Fibroblast of skin of scalp (primary cell): ENCODE measurements at regions not wholly inside any gene's neighbourhood (a gene's known extent, or its start where the extent isn't known, plus 50 kb on each side); places are given as distances from the start of the nearest gene placed in this dataset.
"Not testable (repeated sequence)": the region's sequence is repeated elsewhere in the genome, so short reads cannot be mapped to it uniquely, and the experiment has no call there.

ENCODE experiments used
- DNase-seq: peaks from one replicate; pipeline ENCODE4 v3.0.0-alpha.2; 2013

- DNase-seq, result no peak
These were observed 124.0 kb upstream of the NCAM2 start for GRCh38 chr21:20874202-20874601.

- peak; percentile 22 for DNase-seq
These were observed 122.5 kb upstream of the NCAM2 start for GRCh38 chr21:20875742-20876141.

GRCh38 chr21:20877976-20878375 lies 120.2 kb upstream of the NCAM2 start:
- DNase-seq, result no peak

GRCh38 chr21:20882462-20883407 lies 115.5 kb upstream of the NCAM2 start:
- peak; percentile 92 for DNase-seq

DNA sequence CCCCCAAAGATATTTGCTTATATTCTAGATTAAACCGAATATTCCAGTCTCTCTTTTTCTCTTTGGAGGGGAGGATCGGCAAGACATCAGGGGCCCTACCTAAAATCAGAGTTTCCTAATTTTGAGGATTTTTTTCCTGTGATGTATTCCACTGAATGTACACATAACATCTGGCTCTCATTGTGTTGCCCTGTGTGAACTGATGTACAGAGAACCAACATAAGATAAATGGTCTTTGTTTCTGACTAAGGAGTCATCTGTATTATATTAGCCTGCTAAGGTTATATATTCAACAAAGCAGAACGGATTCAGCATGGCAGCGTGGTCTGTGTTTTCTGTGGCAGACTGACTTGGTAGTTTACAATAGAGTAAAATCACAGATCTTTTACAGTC lies 114.8 kb upstream of the NCAM2 start:
- peak; percentile 74 for DNase-seq

DNA sequence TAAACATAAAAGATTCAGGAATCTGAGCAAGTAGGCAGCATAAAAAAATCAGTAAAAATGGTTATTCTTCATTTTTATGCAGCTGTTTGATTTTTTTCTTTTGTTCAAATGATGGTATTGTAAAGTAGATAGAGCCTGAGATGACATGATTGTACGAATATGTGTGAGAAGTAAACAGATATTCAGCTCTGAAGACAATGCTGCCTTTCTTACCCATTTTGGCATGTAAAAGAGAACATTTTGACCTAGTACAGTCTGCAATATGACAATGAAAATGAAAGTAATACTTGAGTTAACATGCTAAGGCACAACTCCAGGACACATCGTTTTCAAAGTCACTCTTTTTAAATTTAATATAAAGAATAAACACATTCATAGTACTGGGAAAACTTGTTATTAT lies 95.7 kb upstream of the NCAM2 start:
- no peak for DNase-seq

DNA sequence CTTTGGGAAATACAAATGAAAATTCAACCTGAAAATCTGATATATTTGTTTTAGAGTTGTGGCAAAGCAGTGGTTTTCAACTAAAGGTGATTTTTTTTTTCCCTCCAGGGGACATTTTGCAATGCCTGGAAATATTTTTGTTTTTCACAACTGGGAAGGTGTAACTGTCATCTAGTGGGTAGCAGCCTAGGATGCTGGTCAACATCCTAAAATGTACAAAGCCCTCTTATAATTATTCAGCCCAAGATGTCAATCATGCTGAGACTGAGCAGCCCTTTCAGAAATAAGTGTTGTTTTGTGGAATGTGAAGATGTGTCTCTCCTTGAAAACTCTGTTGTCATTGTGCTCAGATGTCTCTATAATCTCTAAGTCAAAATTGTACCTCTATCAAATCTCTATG lies 95.2 kb upstream of the NCAM2 start:
- no peak for DNase-seq

DNA sequence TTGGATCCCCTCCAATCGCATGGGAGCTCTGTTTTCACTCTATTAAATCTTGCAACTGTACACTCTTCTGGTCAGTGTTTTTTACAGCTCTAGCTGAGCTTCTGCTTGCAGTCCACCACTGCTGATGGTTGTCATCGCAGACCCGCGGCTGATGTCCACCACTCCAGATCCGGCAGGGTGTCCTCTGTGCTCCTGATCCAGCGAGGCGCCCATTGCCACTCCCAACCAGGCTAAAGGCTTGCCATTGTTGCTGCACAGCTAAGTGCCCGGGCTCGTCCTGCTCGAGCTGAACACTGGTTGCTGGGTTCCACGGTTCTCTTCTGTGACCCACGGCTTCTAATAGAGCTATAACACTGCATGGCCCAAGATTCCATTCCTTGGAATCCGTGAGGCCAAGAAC lies 70.7 kb upstream of the NCAM2 start:
- DNase-seq, result not testable (repeated sequence)

GRCh38 chr21:20942523-20942922 lies 55.7 kb upstream of the NCAM2 start:
- no peak for DNase-seq

DNA sequence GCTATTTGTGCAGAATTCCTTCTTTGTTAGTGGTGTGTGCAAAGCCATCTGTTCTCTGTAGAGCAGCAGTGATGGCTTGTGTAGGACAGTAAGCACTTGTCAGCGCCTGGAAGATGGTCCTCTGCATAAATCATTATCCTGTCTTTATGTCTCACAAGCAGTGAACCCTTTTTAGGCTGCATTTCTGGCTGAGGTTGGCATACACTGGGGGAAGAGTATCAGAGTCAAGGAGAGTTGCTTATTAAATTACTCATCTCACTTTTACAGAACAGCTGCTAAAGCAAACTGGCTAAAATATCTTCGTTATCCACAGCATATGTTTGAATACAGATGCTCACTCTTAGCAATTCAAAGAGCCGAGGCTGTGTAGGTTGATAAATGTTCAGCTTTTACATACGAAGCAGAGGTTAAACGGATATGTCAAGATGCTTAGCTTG lies 54.6 kb upstream of the NCAM2 start:
- peak; percentile 7 for DNase-seq

- DNase-seq, result no peak
These were observed 54.1 kb upstream of the NCAM2 start for GRCh38 chr21:20944139-20944538.

DNA sequence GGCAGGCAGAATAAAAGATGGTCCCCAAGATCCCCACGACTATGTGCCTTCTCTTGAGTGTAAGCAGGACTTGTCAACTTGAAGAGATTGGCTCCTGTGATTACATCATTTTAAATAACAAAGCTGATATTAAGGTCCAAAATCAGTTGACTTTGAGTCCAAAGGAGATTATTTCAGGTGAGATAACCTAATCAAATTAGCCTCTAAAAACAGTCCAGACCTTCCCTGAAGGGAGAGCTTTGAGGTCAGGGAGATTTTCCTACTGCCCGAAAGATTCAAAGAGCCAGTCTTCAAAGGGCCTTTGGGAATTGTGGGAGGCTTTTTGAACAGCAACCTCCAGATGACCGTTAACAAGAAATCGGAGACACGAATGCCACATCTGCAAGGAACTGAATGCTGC lies 51.5 kb upstream of the NCAM2 start:
- no peak for DNase-seq
